ENCODE measurements at regions not wholly inside any gene's neighbourhood (a gene's known extent, or its start where the extent isn't known, plus 50 kb on each side); places are given as distances from the start of the nearest gene placed in this dataset.

- no peaks in the 10 kb centered on the region for H3K27me3 ChIP-seq
- H3K36me3 ChIP-seq: no peaks in the 10 kb centered on the region
- TF ChIP-seq POLR2A (IDR thresholded peaks at IDR 0.05): no peak
- H3K9me3 ChIP-seq: no peaks in the 10 kb centered on the region
- no peak overlapping the region for H3K4me3 ChIP-seq
- peak overlapping the region in 3 of 4 donors; percentile 59 to 77 (median 72) for H3K27ac ChIP-seq
- H3K4me1 ChIP-seq: peaks cover 0 to 40% (median 0%) of the 10 kb centered on the region in 4 donors
- no peak for DNase-seq
Measured at GRCh38 chr5:160925281-160925680, 73.3 kb upstream of the ATP10B start.

DNA sequence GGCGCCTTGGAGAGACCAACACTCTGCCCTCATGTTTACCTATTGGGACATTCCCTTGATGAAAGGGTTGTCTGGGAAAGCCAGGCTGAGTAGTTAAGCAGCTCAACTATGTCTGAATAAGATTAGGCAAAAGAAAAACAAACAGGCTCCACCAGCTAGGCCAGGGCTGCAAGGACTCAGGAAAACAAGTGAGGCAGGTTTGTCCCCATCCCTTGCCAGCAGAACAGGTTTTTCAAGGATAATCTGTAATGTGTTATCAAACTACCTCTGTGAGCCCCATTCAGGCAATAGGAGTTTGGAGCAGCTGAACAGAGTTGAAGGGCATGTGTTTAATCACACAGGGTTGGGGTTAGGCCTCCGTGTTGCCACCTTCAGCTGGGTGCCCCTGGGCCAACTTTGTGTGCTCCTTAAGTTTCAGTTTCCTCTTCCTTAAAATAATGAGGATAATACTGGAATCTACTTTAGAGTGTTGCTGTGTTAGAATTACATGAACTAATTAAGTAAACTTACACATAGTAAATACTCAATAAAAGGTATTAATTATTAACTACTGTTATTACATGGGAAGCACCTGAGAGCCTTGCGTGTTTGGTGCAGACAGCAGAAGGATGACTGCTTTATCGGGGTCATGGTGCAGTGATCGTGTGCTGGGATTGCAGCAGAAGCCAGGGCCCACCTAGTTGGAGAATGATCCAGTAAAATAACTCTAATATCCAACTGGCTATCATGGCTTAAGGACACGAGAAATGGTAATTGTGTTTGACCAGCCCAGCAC is 72.1 kb upstream of the ATP10B start:
- no peaks in the 10 kb centered on the region for H3K9me3 ChIP-seq
- peak in 2 of 3 donors; percentile 69 to 78 for DNase-seq
- H3K36me3 ChIP-seq: no peaks in the 10 kb centered on the region
- no peak overlapping the region for H3K4me3 ChIP-seq
- peak overlapping the region in 3 of 4 donors; percentile 59 to 77 (median 72) for H3K27ac ChIP-seq
- TF ChIP-seq CTCF (IDR thresholded peaks at IDR 0.05) (no peak), POLR2A (IDR thresholded peaks at IDR 0.05) (no peak)
- H3K27me3 ChIP-seq: no peaks in the 10 kb centered on the region
- peaks cover 0 to 32% (median 0%) of the 10 kb centered on the region in 4 donors for H3K4me1 ChIP-seq

GRCh38 chr5:160923411-160923810 is 71.4 kb upstream of the ATP10B start:
- H3K27ac ChIP-seq: peak overlapping the region in 1 of 4 donors; percentile 77
- H3K4me1 ChIP-seq: peaks cover 0 to 32% (median 0%) of the 10 kb centered on the region in 4 donors
- H3K27me3 ChIP-seq: no peaks in the 10 kb centered on the region
- no peak for TF ChIP-seq POLR2A (IDR thresholded peaks at IDR 0.05)
- TF ChIP-seq CTCF (IDR thresholded peaks at IDR 0.05): no peak
- no peaks in the 10 kb centered on the region for H3K36me3 ChIP-seq
- no peak overlapping the region for H3K4me3 ChIP-seq
- DNase-seq: no peak
- no peaks in the 10 kb centered on the region for H3K9me3 ChIP-seq

- DNase-seq: no peak
- Histone ChIP-seq H3K9me3 (no peaks in the 10 kb centered on the region), H3K27ac (no peak overlapping the region), H3K4me1 (peaks cover 0 to 32% (median 0%) of the 10 kb centered on the region in 4 donors), H3K36me3 (no peaks in the 10 kb centered on the region), H3K27me3 (no peaks in the 10 kb centered on the region), H3K4me3 (no peak overlapping the region)
- TF ChIP-seq CTCF (IDR thresholded peaks at IDR 0.05) (no peak), POLR2A (IDR thresholded peaks at IDR 0.05) (no peak)
Measured at GRCh38 chr5:160922311-160922710, 70.3 kb upstream of the ATP10B start.

GRCh38 chr5:160921423-160922285 is 69.6 kb upstream of the ATP10B start:
- peak overlapping the region in 1 of 4 donors; percentile 27 for H3K27ac ChIP-seq
- no peak for DNase-seq

More at GRCh38 chr5:160921423-160922285, 69.6 kb upstream of the ATP10B start:
- no peak for TF ChIP-seq POLR2A (IDR thresholded peaks at IDR 0.05)
- TF ChIP-seq CTCF (IDR thresholded peaks at IDR 0.05): peak in 1 of 6 experiments; percentile 6
- H3K9me3 ChIP-seq: no peaks in the 10 kb centered on the region
- no peaks in the 10 kb centered on the region for H3K36me3 ChIP-seq
- H3K4me3 ChIP-seq: no peak overlapping the region
- H3K4me1 ChIP-seq: peaks cover 0 to 27% (median 0%) of the 10 kb centered on the region in 4 donors
- no peaks in the 10 kb centered on the region for H3K27me3 ChIP-seq
